ENCODE measurements at regions not wholly inside any gene's neighbourhood (a gene's known extent, or its start where the extent isn't known, plus 50 kb on each side); places are given as distances from the start of the nearest gene placed in this dataset.
"Not testable (repeated sequence)": the region's sequence is repeated elsewhere in the genome, so short reads cannot be mapped to it uniquely, and the experiment has no call there.

- no peak for DNase-seq (ENCODE audit: low read depth in 2 of 2)
Observed at GRCh38 chr5:125668884-125669283, 754.3 kb upstream of the GRAMD2B start.

GRCh38 chr5:125673359-125673950, 749.8 kb upstream of the GRAMD2B start:
- no peak for DNase-seq (ENCODE audit: low read depth in 2 of 2)

GRCh38 chr5:125679522-125679921, 743.7 kb upstream of the GRAMD2B start:
- no peak for DNase-seq (ENCODE audit: low read depth in 2 of 2)

GRCh38 chr5:125683669-125684068, 739.5 kb upstream of the GRAMD2B start:
- no peak for DNase-seq (ENCODE audit: low read depth in 2 of 2)

- no peak for DNase-seq (ENCODE audit: low read depth in 2 of 2)
Observed at GRCh38 chr5:125685771-125686170, 737.4 kb upstream of the GRAMD2B start.

- not testable (repeated sequence) for DNase-seq (ENCODE audit: low read depth in 2 of 2)
Observed at GRCh38 chr5:125691738-125692530, 731.3 kb upstream of the GRAMD2B start.

GRCh38 chr5:125695996-125696655, 727.1 kb upstream of the GRAMD2B start:
- DNase-seq (ENCODE audit: low read depth in 2 of 2) = no peak

GRCh38 chr5:125696762-125697161, 726.4 kb upstream of the GRAMD2B start:
- no peak for DNase-seq (ENCODE audit: low read depth in 2 of 2)

GRCh38 chr5:125698420-125698819, 724.8 kb upstream of the GRAMD2B start:
- DNase-seq (ENCODE audit: low read depth in 2 of 2) = no peak

GRCh38 chr5:125699860-125700259, 723.3 kb upstream of the GRAMD2B start:
- no peak for DNase-seq (ENCODE audit: low read depth in 2 of 2)

GRCh38 chr5:125700380-125700861, 722.8 kb upstream of the GRAMD2B start:
- no peak for DNase-seq (ENCODE audit: low read depth in 2 of 2)

GRCh38 chr5:125703616-125704015, 719.6 kb upstream of the GRAMD2B start:
- DNase-seq (ENCODE audit: low read depth in 2 of 2) = no peak

- no peak for DNase-seq (ENCODE audit: low read depth in 2 of 2)
Observed at GRCh38 chr5:125704888-125705287, 718.3 kb upstream of the GRAMD2B start.

GRCh38 chr5:125708583-125708982, 714.6 kb upstream of the GRAMD2B start:
- no peak for DNase-seq (ENCODE audit: low read depth in 2 of 2)

GRCh38 chr5:125710745-125711144, 712.5 kb upstream of the GRAMD2B start:
- no peak for DNase-seq (ENCODE audit: low read depth in 2 of 2)

GRCh38 chr5:125712397-125712796, 710.8 kb upstream of the GRAMD2B start:
- DNase-seq (ENCODE audit: low read depth in 2 of 2) = no peak

GRCh38 chr5:125713109-125713805, 710.0 kb upstream of the GRAMD2B start:
- DNase-seq (ENCODE audit: low read depth in 2 of 2) = no peak

GRCh38 chr5:125715216-125715615, 708.0 kb upstream of the GRAMD2B start:
- DNase-seq (ENCODE audit: low read depth in 2 of 2) = no peak

GRCh38 chr5:125717209-125717608, 706.0 kb upstream of the GRAMD2B start:
- no peak for DNase-seq (ENCODE audit: low read depth in 2 of 2)

GRCh38 chr5:125719681-125720347, 703.4 kb upstream of the GRAMD2B start:
- no peak for DNase-seq (ENCODE audit: low read depth in 2 of 2)

GRCh38 chr5:125720348-125720685, 702.9 kb upstream of the GRAMD2B start:
- DNase-seq (ENCODE audit: low read depth in 2 of 2) = no peak

GRCh38 chr5:125720721-125721120, 702.5 kb upstream of the GRAMD2B start:
- no peak for DNase-seq (ENCODE audit: low read depth in 2 of 2)
